Mucosa of gallbladder (tissue), 1 donor: ENCODE measurements at regions not wholly inside any gene's neighbourhood (a gene's known extent, or its start where the extent isn't known, plus 50 kb on each side); places are given as distances from the start of the nearest gene placed in this dataset.

Experiments
- DNase-seq: peaks from one replicate; pipeline ENCODE4 v3.0.0-alpha.2; 2020; ENCODE audit warnings: low spot score
- donor health status: DM: no; HTN: no; CAD: no.

DNA sequence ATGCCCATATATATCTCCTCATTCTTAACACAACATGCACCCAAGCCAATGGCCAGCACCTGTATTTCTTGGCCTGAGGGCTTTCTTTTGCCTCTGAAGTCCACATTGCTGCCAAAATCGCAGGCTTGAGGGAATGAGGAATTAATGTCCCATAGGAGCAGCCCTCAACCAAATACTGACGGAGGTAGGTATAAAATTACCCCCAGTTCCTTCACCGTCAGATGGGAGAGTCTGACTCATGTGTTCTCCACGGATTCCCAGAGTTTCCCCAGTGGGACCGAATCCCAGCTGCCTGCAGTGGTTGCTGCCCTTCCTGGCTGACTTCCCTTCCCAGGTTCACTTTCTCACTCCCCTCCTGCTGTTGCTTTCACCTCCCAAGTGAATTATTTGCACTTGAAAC is 602.2 kb upstream of the NOX3 start:
- DNase-seq, result no peak

GRCh38 chr6:156056085-156056484 is 600.4 kb upstream of the NOX3 start:
- DNase-seq, result no peak

DNA sequence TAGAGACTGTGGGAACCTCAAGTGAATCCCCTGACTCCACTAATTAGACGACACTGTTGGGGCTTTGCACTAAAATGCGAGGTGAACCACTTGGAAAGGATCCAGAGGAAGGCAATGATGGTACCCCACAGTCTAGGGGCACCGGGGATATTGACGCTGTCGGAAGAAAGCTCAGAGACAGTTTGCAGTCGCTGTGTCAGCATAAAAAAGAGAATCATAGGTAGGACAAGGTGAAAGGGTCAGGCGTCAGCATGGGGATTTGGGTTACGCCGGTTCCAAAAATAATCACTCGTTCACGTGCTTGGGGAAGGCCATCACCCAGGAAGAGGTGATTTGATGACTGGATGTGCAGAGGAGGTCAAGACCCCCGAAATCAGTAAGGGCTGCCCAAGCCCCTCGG is 598.0 kb upstream of the NOX3 start:
- no peak for DNase-seq

GRCh38 chr6:156046841-156047449 is 591.3 kb upstream of the NOX3 start:
- no peak for DNase-seq

GRCh38 chr6:156046268-156046665 is 590.6 kb upstream of the NOX3 start:
- no peak for DNase-seq

DNA sequence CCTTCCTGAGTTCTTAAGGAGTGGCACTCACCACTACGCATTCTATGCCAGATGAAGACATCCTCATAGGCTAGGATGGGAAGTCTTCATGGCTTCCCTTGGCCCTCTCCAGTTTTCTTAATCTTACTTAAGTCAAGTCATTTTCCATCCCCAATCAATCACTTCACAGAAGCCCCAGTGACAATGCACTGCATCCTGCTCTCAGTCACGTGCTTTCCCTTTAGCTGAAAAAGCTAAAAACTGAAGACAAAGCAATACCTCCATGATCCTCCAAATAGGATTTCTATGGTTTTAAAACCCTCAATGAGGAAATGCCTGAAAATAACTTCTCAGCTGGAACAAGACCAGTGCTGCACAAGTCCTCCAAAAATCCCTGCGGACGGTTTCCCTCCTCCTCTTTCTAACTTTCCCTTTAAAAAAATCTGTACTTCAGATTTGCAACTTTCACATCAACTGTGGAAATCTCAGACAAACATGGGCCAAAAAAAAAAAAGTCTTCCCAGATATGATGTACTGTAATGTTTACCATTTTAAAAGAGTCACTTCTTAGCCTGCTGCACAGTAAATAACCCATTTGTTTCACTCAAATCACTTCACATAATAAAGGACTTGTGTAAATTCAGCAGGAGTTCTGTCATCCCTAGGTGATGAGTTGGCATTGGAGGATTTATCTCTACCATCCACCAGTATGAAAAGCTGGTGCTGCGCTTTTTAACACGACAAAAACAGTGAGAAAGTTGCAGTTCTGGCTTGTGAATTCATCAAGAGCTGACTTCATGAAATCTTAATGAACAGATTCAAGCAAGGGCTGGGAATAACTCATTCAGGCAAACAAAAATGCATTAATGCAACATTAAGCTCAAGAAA is 590.0 kb upstream of the NOX3 start:
- no peak for DNase-seq

DNA sequence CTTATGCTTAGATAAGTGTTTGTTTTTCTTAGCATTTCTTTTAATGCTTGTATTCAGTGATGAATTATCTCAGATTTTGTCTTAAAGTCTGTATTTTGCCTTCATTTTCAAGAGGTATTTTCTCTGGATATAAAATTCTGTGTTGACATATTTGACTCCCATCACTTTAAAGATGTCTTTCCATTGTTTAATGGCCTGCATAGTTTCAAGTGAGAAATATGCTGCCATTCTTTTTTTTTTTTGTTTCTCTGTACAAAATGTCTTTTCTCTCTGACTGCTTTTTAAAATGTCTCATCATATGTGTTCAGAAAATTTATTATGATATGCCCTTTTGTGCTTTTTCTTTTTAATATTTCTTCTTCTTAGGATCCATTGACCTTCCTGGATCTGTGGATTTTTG is 578.0 kb upstream of the NOX3 start:
- DNase-seq, result no peak

DNA sequence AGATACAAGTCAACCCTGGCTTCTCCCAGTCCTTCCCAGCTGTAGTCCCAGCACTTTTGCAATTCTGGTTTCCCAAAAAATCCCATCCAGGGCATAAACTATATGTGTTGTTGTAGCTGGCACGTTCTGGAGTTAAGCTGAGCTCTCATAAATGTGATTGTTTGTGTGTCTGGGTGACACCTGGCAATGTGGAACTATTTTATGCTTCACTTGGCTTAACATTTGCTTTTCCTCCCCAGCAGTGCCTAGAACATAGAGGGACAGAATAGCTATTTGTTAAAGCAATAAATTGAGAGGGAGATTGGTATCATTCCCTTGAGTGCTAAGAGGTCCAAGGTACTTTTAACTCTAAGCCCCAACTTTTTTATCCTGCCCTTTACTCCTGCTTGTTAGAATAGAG is 575.9 kb upstream of the NOX3 start:
- DNase-seq, result no peak

GRCh38 chr6:156030053-156030452 is 574.4 kb upstream of the NOX3 start:
- DNase-seq, result no peak

DNA sequence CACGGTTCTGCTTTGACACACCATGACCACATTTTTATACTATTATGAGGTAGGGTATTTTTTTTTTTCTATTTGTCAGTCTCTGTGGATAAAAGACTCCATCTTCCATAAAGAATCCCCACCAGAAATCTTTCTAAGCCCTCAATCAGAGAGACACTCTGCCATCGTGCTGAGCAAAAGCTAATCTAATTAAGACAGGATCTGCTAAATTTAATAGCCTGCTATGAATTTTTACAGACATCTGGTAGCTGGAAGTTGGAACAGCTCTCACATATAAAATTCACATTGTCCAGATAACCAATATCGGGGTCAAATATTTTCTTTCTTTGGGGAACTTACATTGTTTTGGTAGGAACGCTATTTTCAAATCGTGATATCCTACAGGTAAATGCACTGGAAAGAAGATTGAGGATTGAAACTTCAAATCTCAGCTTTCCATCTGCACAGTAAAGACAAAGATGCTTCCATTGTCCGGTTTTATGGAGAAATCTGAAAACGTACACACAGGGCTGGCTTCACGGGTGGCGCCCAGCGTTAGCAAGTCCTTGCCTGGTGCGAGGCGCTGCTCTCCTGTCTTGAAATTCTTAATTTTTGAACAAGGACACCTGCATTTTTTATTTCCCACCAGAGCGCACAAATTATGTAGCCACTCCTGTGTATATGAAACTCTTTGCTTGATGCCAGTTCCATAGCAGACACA is 573.8 kb upstream of the NOX3 start:
- no peak for DNase-seq

DNA sequence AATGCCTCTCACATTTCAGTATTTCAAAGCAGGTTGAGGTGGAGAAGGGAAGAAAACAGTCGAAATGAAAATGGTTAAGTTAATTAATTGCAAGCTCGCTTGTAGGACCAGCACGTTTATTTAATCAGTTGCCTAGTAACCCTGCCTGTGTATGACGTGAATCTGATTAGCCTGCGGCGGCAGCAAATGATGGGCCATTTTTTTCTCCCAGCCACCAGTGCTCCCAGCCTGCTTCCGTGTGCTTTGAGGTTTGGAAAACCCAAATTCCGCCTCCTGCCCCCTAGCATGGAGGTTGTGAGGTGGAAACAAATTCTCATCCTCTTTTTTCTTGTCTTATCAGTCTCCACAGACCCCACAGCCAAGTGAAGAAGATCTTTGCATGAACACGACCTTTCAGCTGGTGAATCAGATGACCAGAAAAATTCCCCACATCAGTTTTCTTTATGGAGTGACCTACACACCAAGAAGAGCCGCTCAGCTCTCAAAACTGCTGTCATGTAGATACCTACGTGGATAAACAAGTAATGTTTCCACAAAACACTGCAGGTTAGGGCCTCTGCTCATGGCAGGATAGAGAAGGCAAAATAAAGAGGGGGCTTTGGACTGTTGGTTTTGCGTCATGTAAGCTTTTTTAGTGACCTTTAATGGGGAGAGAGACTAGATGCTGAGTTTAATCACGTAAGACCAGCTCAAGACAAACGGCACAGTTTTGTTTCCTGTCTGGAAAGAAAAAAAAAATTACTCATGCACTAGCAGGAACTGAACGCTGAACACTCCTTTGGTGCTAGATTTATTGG is 572.9 kb upstream of the NOX3 start:
- DNase-seq, result no peak

GRCh38 chr6:156027248-156027626 is 571.6 kb upstream of the NOX3 start:
- no peak for DNase-seq

DNA sequence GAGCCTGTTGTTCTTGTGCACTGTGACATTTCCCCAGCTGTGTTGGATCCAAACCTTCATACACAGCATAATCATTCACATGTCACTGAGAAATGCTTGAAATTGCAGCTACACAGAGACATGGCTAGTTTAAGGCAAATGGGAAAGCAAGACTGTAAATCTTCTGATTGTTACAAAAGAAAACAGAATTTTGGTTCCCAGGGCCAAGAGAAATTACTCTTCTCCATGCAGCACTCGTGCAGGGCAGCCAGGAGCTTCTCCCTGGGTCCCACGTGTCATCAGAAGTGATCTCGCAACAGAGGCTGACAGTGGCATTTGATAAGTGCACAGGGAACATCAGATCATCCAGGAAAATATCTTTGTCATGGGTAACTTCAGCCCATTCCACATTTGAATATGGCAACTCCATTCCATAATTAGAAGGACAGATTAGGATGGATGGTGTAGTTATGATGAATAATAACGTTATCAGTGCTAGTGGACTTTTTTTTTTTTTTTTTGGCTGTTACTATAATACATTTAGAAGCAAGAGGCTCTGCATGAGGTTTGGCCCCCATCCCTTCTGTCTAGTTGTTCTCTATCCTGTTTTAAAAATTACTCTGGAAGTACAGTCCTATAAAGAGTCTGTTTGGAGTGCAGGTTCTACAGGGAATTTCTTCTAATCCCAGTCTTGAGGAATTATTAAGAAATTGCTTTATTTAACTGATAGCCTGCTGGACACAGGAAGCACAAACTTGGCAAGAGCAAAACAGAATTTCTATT is 571.0 kb upstream of the NOX3 start:
- DNase-seq, result no peak

GRCh38 chr6:156024339-156024738 is 568.7 kb upstream of the NOX3 start:
- no peak for DNase-seq

- DNase-seq, result no peak
Observed at GRCh38 chr6:156021746-156022396, 566.2 kb upstream of the NOX3 start.

- DNase-seq, result no peak
Observed at GRCh38 chr6:156017838-156018237, 562.2 kb upstream of the NOX3 start.

- no peak for DNase-seq
Observed at GRCh38 chr6:156016186-156016976, 560.7 kb upstream of the NOX3 start.

DNA sequence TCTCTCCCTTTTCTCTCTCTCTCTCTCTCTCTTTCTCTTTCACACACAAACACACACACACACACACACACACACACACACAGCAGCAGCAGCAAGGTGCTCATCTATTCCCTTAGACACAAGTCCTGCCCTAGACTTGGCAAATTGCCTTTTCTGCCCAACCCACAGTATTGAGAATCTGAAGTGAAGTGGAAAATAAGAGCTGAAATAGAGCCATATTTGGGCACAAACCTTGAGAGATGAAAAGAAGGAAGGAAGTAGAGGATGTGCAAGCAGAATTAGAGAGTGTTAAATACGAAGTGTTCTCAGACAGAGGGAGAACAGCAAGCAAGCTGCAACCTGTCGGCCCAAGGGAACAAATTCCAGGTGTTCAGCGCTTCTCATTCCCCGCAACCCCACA is 557.5 kb upstream of the NOX3 start:
- DNase-seq, result no peak

GRCh38 chr6:156009656-156010055 is 554.0 kb upstream of the NOX3 start:
- no peak for DNase-seq

DNA sequence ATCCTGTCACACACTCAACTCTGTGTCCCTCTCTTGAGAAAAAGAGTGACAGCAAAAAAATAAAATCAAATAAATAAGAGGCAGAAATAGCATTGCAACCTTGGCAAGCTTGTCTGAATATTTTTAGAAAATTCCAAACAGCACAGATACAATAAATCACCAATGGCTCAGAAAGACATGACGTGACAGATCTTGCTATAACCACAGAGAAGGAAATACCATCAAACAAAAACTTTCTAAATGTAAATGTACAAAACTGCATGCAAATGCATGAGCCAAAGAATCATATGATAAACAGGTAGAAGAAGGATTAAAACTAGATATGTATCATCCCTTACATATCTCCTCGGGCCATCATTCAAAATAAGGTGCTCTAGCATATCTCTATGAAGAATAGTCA is 549.2 kb upstream of the NOX3 start:
- DNase-seq, result no peak
